WTC11 (cell line): ENCODE measurements at regions not wholly inside any gene's neighbourhood (a gene's known extent, or its start where the extent isn't known, plus 50 kb on each side); places are given as distances from the start of the nearest gene placed in this dataset.

Experiments
- ATAC-seq: fragments of 200-7000 bp; cut with Tn5 transposase; 2 replicates; pipeline ENCODE4 v1.10.0; 2021; ENCODE audit warnings: mild to moderate bottlenecking, moderate library complexity
- CTCF ChIA-PET: fragments of 300-600 bp; sonication (Branson Sonifier 250); formaldehyde crosslinking; loops from one replicate; lab custom pipeline; 2021; ENCODE audit warnings: antibody characterized with exemption; lab: Charles Lee
- POLR2A ChIA-PET: fragments of 350-600 bp; sonication (Branson Sonifier 250); formaldehyde crosslinking; loops from one replicate; lab custom pipeline; 2021; ENCODE audit warnings: antibody characterized with exemption; lab: Charles Lee
- DNase-seq: peaks from one replicate; pipeline ENCODE4 v3.0.0; 2021; ENCODE audit warnings: low spot score
- H3K27ac Mint-ChIP-seq: 2 replicates; pipeline ENCODE4 v1.8.0; 2021; ENCODE audit warnings: mixed read lengths
- H3K27me3 Mint-ChIP-seq: 2 replicates; pipeline ENCODE4 v1.8.0; 2021; ENCODE audit warnings: low read depth, mild to moderate bottlenecking, moderate library complexity, mixed read lengths
- H3K36me3 Mint-ChIP-seq: 2 replicates; pipeline ENCODE4 v1.8.0; 2021; ENCODE audit warnings: mixed read lengths
- H3K4me1 Mint-ChIP-seq: 2 replicates; pipeline ENCODE4 v1.8.0; 2022; ENCODE audit warnings: mixed read lengths
- H3K4me3 Mint-ChIP-seq: 2 replicates; pipeline ENCODE4 v1.8.0; 2021; ENCODE audit warnings: mild to moderate bottlenecking, moderate library complexity, mixed read lengths
- H3K9me3 Mint-ChIP-seq: 2 replicates; pipeline ENCODE4 v1.8.0; 2021; ENCODE audit warnings: mixed read lengths
- AR ChIP-seq: fragments of 250-450 bp; sonication (Bioruptor Pico); IDR thresholded peaks from 2 replicates; pipeline ENCODE4 v1.9.0; 2021; ENCODE audit warnings: mild to moderate bottlenecking
- ARID4B ChIP-seq: sonication (generic); formaldehyde crosslinking; IDR thresholded peaks from 2 replicates; pipeline ENCODE4 v1.8.0; 2023; ENCODE audit warnings: missing genetic modification reagents, mild to moderate bottlenecking, borderline replicate concordance
- CBFB ChIP-seq: sonication (generic); formaldehyde crosslinking; IDR thresholded peaks from 2 replicates; pipeline ENCODE4 v1.8.1; 2022; ENCODE audit warnings: mild to moderate bottlenecking, low read depth, missing genetic modification reagents
- CREM ChIP-seq: sonication (generic); formaldehyde crosslinking; IDR thresholded peaks from 2 replicates; pipeline ENCODE4 v1.8.1; 2022; ENCODE audit warnings: mild to moderate bottlenecking, missing genetic modification reagents, moderate library complexity
- E2F5 ChIP-seq: sonication (generic); formaldehyde crosslinking; IDR thresholded peaks from 2 replicates; pipeline ENCODE4 v1.8.1; 2022; ENCODE audit warnings: mild to moderate bottlenecking, moderate library complexity, missing genetic modification reagents
- ERG ChIP-seq: fragments of 250-450 bp; sonication (Bioruptor Pico); IDR thresholded peaks from 2 replicates; pipeline ENCODE4 v1.8.0; 2021; ENCODE audit warnings: mild to moderate bottlenecking
- ESRRA ChIP-seq: sonication (generic); formaldehyde crosslinking; IDR thresholded peaks from 2 replicates; pipeline ENCODE4 v1.8.1; 2022; ENCODE audit warnings: mild to moderate bottlenecking, missing genetic modification reagents, borderline replicate concordance
- FOXP1 ChIP-seq: sonication (generic); formaldehyde crosslinking; IDR thresholded peaks from 2 replicates; pipeline ENCODE4 v1.8.0; 2022; ENCODE audit warnings: missing genetic modification reagents, mild to moderate bottlenecking, moderate library complexity, borderline replicate concordance
- JAZF1 ChIP-seq: fragments of 250-450 bp; sonication (Bioruptor Pico); IDR thresholded peaks from 2 replicates; pipeline ENCODE4 v1.9.0; 2021; ENCODE audit warnings: moderate library complexity, mild to moderate bottlenecking, inconsistent platforms
- MLX ChIP-seq: sonication (generic); formaldehyde crosslinking; IDR thresholded peaks from 2 replicates; pipeline ENCODE4 v1.8.1; 2023; ENCODE audit warnings: mild to moderate bottlenecking, missing genetic modification reagents, moderate library complexity
- NFATC4 ChIP-seq: fragments of 250-450 bp; sonication (Bioruptor Pico); IDR thresholded peaks from 2 replicates; pipeline ENCODE4 v1.9.0; 2021; ENCODE audit warnings: mild to moderate bottlenecking
- NFE2L1 ChIP-seq: sonication (generic); formaldehyde crosslinking; IDR thresholded peaks from 2 replicates; pipeline ENCODE4 v1.8.1; 2023; ENCODE audit warnings: missing genetic modification reagents
- NFYB ChIP-seq: sonication (generic); formaldehyde crosslinking; conservative IDR thresholded peaks from 2 replicates; pipeline ENCODE4 v1.8.0; 2022; ENCODE audit warnings: low read depth, missing genetic modification reagents
- NR1H2 ChIP-seq: sonication (generic); formaldehyde crosslinking; IDR thresholded peaks from 2 replicates; pipeline ENCODE4 v1.9.0; 2021; ENCODE audit warnings: mild to moderate bottlenecking, moderate library complexity, missing genetic modification reagents
- NR3C1 ChIP-seq: sonication (generic); formaldehyde crosslinking; conservative IDR thresholded peaks from 2 replicates; pipeline ENCODE4 v1.8.1; 2023; ENCODE audit warnings: low read depth, mild to moderate bottlenecking, missing genetic modification reagents
- SMAD3 ChIP-seq: sonication (generic); formaldehyde crosslinking; IDR thresholded peaks from 2 replicates; pipeline ENCODE4 v1.8.0; 2022; ENCODE audit warnings: missing genetic modification reagents, mild to moderate bottlenecking, borderline replicate concordance
- TEAD1 ChIP-seq: sonication (generic); formaldehyde crosslinking; IDR thresholded peaks from 2 replicates; pipeline ENCODE4 v1.8.0; 2022; ENCODE audit warnings: mild to moderate bottlenecking, missing genetic modification reagents
- ZMAT4 ChIP-seq: fragments of 250-450 bp; sonication (Bioruptor Pico); IDR thresholded peaks from 2 replicates; pipeline ENCODE4 v1.9.0; 2021; ENCODE audit warnings: mild to moderate bottlenecking
- ZNF121 ChIP-seq: sonication (generic); formaldehyde crosslinking; IDR thresholded peaks from 2 replicates; pipeline ENCODE4 v1.8.0; 2023; ENCODE audit warnings: missing genetic modification reagents
- ZNF423 ChIP-seq: fragments of 250-450 bp; sonication (Bioruptor Pico); IDR thresholded peaks from 2 replicates; pipeline ENCODE4 v2.1.2; 2022; ENCODE audit warnings: mild to moderate bottlenecking, moderate library complexity
- ZNF671 ChIP-seq: fragments of 250-450 bp; sonication (Bioruptor Pico); IDR thresholded peaks from 2 replicates; pipeline ENCODE4 v1.8.0; 2021; ENCODE audit warnings: mild to moderate bottlenecking

- Mint-ChIP-seq H3K27ac (no peak overlapping the region), H3K4me3 (no peak overlapping the region), H3K36me3 (peaks cover 13% of the 10 kb centered on the region), H3K9me3 (peaks cover 43% of the 10 kb centered on the region), H3K4me1 (no peaks in the 10 kb centered on the region), H3K27me3 (no peaks in the 10 kb centered on the region; the same call in 1 of the 2 replicates)
- ChIA-PET CTCF (no interaction called here), POLR2A (no interaction called here)
- ATAC-seq, result no peak
- TF ChIP-seq ESRRA (CRISPR knock-in tag) (no peak), JAZF1 (CRISPR knock-in tag) (no peak), ZMAT4 (no peak), SMAD3 (no peak), CREM (CRISPR knock-in tag) (no peak)
- no peak for DNase-seq
Observed at GRCh38 chr15:100710744-100711515, 108.5 kb downstream of the ASB7 start.

GRCh38 chr15:100711516-100712021 is 109.2 kb downstream of the ASB7 start:
- Mint-ChIP-seq H3K27me3 (no peaks in the 10 kb centered on the region; the same call in 1 of the 2 replicates), H3K36me3 (peaks cover 13% of the 10 kb centered on the region), H3K27ac (no peak overlapping the region), H3K4me3 (no peak overlapping the region), H3K4me1 (no peaks in the 10 kb centered on the region), H3K9me3 (peaks cover 43% of the 10 kb centered on the region)
- CTCF ChIA-PET, result no interaction called here
- no peak for DNase-seq
- no peak for TF ChIP-seq FOXP1
- ATAC-seq, result no peak
- POLR2A ChIA-PET, result no interaction called here

- ChIA-PET CTCF (no interaction called here), POLR2A (no interaction called here)
- DNase-seq (no peak), ATAC-seq (no peak)
- no peak overlapping the region for H3K4me3 Mint-ChIP-seq
- H3K27me3 Mint-ChIP-seq, result no peaks in the 10 kb centered on the region; the same call in 1 of the 2 replicates
- no peak overlapping the region for H3K27ac Mint-ChIP-seq
- H3K9me3 Mint-ChIP-seq, result peaks cover 38% of the 10 kb centered on the region
- no peaks in the 10 kb centered on the region for H3K4me1 Mint-ChIP-seq
- peaks cover 13% of the 10 kb centered on the region for H3K36me3 Mint-ChIP-seq
- TF ChIP-seq NR1H2 (CRISPR knock-in tag), result no peak
- no peak for TF ChIP-seq ZNF423 (CRISPR knock-in tag)
- TF ChIP-seq NFYB, result no peak
- TF ChIP-seq NFATC4, result no peak
- TF ChIP-seq ARID4B (CRISPR knock-in tag), result no peak
- TF ChIP-seq TEAD1, result no peak
- TF ChIP-seq CBFB (CRISPR knock-in tag), result no peak
- no peak for TF ChIP-seq NFE2L1
- no peak for TF ChIP-seq ZNF671
- no peak for TF ChIP-seq NR3C1 (CRISPR knock-in tag)
- TF ChIP-seq E2F5 (CRISPR knock-in tag), result no peak
- no peak for TF ChIP-seq ERG (CRISPR knock-in tag)
- no peak for TF ChIP-seq ZNF121 (CRISPR knock-in tag)
- no peak for TF ChIP-seq AR (CRISPR knock-in tag)
- no peak for TF ChIP-seq MLX (CRISPR knock-in tag)
Observed at GRCh38 chr15:100712226-100712625, 109.8 kb downstream of the ASB7 start.
